ENCODE measurements at regions not wholly inside any gene's neighbourhood (a gene's known extent, or its start where the extent isn't known, plus 50 kb on each side); places are given as distances from the start of the nearest gene placed in this dataset.

- TF ChIP-seq POLR2A (IDR thresholded peaks at IDR 0.05), result no peak
- TF ChIP-seq, protein P1, sequence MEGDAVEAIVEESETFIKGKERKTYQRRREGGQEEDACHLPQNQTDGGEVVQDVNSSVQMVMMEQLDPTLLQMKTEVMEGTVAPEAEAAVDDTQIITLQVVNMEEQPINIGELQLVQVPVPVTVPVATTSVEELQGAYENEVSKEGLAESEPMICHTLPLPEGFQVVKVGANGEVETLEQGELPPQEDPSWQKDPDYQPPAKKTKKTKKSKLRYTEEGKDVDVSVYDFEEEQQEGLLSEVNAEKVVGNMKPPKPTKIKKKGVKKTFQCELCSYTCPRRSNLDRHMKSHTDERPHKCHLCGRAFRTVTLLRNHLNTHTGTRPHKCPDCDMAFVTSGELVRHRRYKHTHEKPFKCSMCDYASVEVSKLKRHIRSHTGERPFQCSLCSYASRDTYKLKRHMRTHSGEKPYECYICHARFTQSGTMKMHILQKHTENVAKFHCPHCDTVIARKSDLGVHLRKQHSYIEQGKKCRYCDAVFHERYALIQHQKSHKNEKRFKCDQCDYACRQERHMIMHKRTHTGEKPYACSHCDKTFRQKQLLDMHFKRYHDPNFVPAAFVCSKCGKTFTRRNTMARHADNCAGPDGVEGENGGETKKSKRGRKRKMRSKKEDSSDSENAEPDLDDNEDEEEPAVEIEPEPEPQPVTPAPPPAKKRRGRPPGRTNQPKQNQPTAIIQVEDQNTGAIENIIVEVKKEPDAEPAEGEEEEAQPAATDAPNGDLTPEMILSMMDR (IDR thresholded peaks at IDR 0.05 in 4 of 5, conservative IDR thresholded peaks at IDR 0.05 in 1 of 5), result no peak
Measured at GRCh38 chr13:84662491-84662890, 780.2 kb upstream of the SLITRK1 start.
